ENCODE measurements at regions not wholly inside any gene's neighbourhood (a gene's known extent, or its start where the extent isn't known, plus 50 kb on each side); places are given as distances from the start of the nearest gene placed in this dataset.

DNA sequence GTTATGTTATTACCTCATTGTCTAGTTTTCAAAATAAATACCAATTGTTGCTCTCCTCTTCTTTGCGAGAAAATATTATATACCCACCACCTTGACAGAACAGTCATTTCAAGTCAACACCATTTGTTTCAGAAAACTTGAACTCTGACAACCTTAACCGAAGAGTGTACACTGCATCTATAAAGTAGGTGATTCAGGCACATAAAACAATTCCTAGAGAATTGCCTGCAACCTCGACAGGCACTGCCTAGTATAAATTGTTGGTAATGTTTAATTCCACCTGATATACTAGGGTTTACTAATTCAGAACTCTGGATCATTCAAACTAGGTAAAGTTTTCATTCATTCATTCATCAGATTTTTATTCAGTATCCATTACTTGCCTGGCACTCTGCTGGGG is 121.8 kb downstream of the AKAIN1 start:
- TF ChIP-seq POLR2A (IDR thresholded peaks at IDR 0.05) (no peak), POLR2AphosphoS5 (IDR thresholded peaks at IDR 0.05) (no peak), EP300 (IDR thresholded peaks at IDR 0.05) (no peak)
- TF ChIP-seq, protein P1, sequence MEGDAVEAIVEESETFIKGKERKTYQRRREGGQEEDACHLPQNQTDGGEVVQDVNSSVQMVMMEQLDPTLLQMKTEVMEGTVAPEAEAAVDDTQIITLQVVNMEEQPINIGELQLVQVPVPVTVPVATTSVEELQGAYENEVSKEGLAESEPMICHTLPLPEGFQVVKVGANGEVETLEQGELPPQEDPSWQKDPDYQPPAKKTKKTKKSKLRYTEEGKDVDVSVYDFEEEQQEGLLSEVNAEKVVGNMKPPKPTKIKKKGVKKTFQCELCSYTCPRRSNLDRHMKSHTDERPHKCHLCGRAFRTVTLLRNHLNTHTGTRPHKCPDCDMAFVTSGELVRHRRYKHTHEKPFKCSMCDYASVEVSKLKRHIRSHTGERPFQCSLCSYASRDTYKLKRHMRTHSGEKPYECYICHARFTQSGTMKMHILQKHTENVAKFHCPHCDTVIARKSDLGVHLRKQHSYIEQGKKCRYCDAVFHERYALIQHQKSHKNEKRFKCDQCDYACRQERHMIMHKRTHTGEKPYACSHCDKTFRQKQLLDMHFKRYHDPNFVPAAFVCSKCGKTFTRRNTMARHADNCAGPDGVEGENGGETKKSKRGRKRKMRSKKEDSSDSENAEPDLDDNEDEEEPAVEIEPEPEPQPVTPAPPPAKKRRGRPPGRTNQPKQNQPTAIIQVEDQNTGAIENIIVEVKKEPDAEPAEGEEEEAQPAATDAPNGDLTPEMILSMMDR (IDR thresholded peaks at IDR 0.05): no peak
